GM12878 (cell line): ENCODE measurements at regions not wholly inside any gene's neighbourhood (a gene's known extent, or its start where the extent isn't known, plus 50 kb on each side); places are given as distances from the start of the nearest gene placed in this dataset.

ENCODE experiments used
- BMI1 ChIP-seq: fragments of 450-650 bp; IDR thresholded peaks from 2 replicates; pipeline ENCODE4 v1.6.1; 2016; ENCODE audit warnings: mild to moderate bottlenecking, moderate library complexity, borderline replicate concordance
- CUX1 ChIP-seq: IDR thresholded peaks from 2 replicates; pipeline ENCODE4 v1.6.1; 2012; ENCODE audit warnings: improper control_type of control experiment, low read depth, low read length; ENCODE audit not compliant: insufficient replicate concordance
- ELK1 ChIP-seq: IDR thresholded peaks from 2 replicates; pipeline ENCODE4 v1.6.1; 2012; ENCODE audit warnings: low read depth, low read length, improper control_type of control experiment
- REST ChIP-seq: IDR thresholded peaks from 2 replicates; pipeline ENCODE4 v1.6.1; 2012; ENCODE audit warnings: mild to moderate bottlenecking, low read depth, low read length
- SREBF1 ChIP-seq: IDR thresholded peaks from 2 replicates; pipeline ENCODE4 v1.6.1; 2012; ENCODE audit warnings: mild to moderate bottlenecking, low read length
- STAT3 ChIP-seq: IDR thresholded peaks from 2 replicates; pipeline ENCODE4 v1.6.1; 2011; ENCODE audit warnings: low read depth, low read length, improper control_type of control experiment
- USF2 ChIP-seq: IDR thresholded peaks from 2 replicates; pipeline ENCODE4 v1.6.1; 2011; ENCODE audit warnings: low read depth, low read length, improper control_type of control experiment, borderline replicate concordance
- ZBTB33 ChIP-seq: fragments of 450-650 bp; IDR thresholded peaks from 2 replicates; pipeline ENCODE4 v1.6.1; 2017; ENCODE audit warnings: mild to moderate bottlenecking

- no peak for TF ChIP-seq REST
- TF ChIP-seq SREBF1 = no peak
- no peak for TF ChIP-seq ELK1
- TF ChIP-seq STAT3 = no peak
- no peak for TF ChIP-seq BMI1
- no peak for TF ChIP-seq ZBTB33
- no peak for TF ChIP-seq CUX1
- no peak for TF ChIP-seq USF2
Measured at GRCh38 chr1:222995236-222995580, 147.8 kb downstream of the TLR5 start (continued).
